Testis (tissue), 2 donors: ENCODE measurements at regions not wholly inside any gene's neighbourhood (a gene's known extent, or its start where the extent isn't known, plus 50 kb on each side); places are given as distances from the start of the nearest gene placed in this dataset.

Experiments used
- CTCF ChIP-seq, 3 experiments: fragments of 450-650 bp in 2 of 3; fragments of 200-600 bp in 1 of 3; sonication (generic) in 1 of 3; IDR thresholded peaks; one replicate each; pipeline ENCODE4 v1.5.1; 2016 to 2019; ENCODE audit warnings: antibody characterized with exemption in 3 of 3, mild to moderate bottlenecking in 2 of 3, moderate library complexity in 1 of 3
- POLR2A ChIP-seq: fragments of 450-650 bp; IDR thresholded peaks from one replicate; pipeline ENCODE4 v1.6.1; 2017; ENCODE audit warnings: antibody characterized with exemption, mild to moderate bottlenecking, moderate library complexity

- TF ChIP-seq CTCF (IDR thresholded peaks at IDR 0.05) (no peak), POLR2A (no peak)
These were observed 184.6 kb downstream of the ABCC12 start for GRCh38 chr16:47971225-47971624.
